ENCODE measurements at regions not wholly inside any gene's neighbourhood (a gene's known extent, or its start where the extent isn't known, plus 50 kb on each side); places are given as distances from the start of the nearest gene placed in this dataset.

GRCh38 chr10:28737096-28737495, 59.8 kb downstream of the BAMBI start:
- no peak overlapping the region for H2AFZ ChIP-seq (ENCODE audit: low read depth, low read length)
- H3K9me1 ChIP-seq (ENCODE audit: control insufficient read depth, insufficient read depth, low read length) = no peaks in the 10 kb centered on the region
- H4K20me1 ChIP-seq (replicated peaks; ENCODE audit: control insufficient read depth, insufficient read depth, low read length) = no peaks in the 10 kb centered on the region
- in situ Hi-C loops (cut with MboI) = no loop called here
- ChIA-PET POLR2A (interaction anchor here (1.3 kb wide), 1 partner anchor 9 kb away, joined by 3 read pairs; no protein-coding TSS in a partner anchor), CTCF (ENCODE audit: low intra/inter-chr PET ratio) (no interaction called here)
- no peak overlapping the region for H3K9ac ChIP-seq (ENCODE audit: insufficient read depth in 1 of 2, low read depth in 2 of 2, low read length in 2 of 2)
- WGBS (ENCODE audit: insufficient coverage, low coverage, missing lambda C conversion rate) = 10% methylated on average over 2 of the region's 2 CpGs
- DNase-seq (ENCODE audit: extremely low read depth in 1 of 4, low spot score in 3 of 4) (no peak), ATAC-seq (no peak), FAIRE-seq (no peak)
- no peak overlapping the region for H3K27ac ChIP-seq (ENCODE audit: extremely low read depth, low read depth, low read length)
- intact Hi-C loops (cut with micrococcal nuclease) = no loop called here
- no peaks in the 10 kb centered on the region for H3K36me3 ChIP-seq (ENCODE audit: control insufficient read depth, insufficient read depth, low read length)
- no peaks in the 10 kb centered on the region for H3K9me3 ChIP-seq (replicated peaks; ENCODE audit: control insufficient read depth, insufficient read depth, low read depth, low read length)
- no peaks in the 10 kb centered on the region for H3K79me2 ChIP-seq (ENCODE audit: control insufficient read depth, insufficient read depth, low read length)
- no peak overlapping the region for H3K4me3 ChIP-seq
- H3K27me3 ChIP-seq (ENCODE audit: control insufficient read depth in 2 of 2, insufficient read depth in 2 of 2, low read length in 2 of 2) = no peaks in the 10 kb centered on the region
- no TSS peak for BruUV-seq (replicated peaks)
- H3K4me1 ChIP-seq (replicated peaks in 1 of 2; ENCODE audit: control insufficient read depth in 2 of 2, insufficient read depth in 2 of 2, low read length in 2 of 2) = peaks cover 7 to 20% of the 10 kb centered on the region in 2 experiments
- no peak overlapping the region for H3K4me2 ChIP-seq (ENCODE audit: insufficient read depth, low read length)
- TF ChIP-seq CTCF (IDR thresholded peaks at IDR 0.05 in 2 of 3, conservative IDR thresholded peaks at IDR 0.05 in 1 of 3; ENCODE audit: insufficient read depth in 2 of 3, low read depth in 1 of 3, low read length in 3 of 3) = no peak
- TF ChIP-seq E2F8 (IDR thresholded peaks at IDR 0.05; ENCODE audit: low read depth, partially characterized antibody) = no peak
- no peak for TF ChIP-seq FOXA3 (CRISPR knock-in tag; conservative IDR thresholded peaks at IDR 0.05 in 1 of 2, IDR thresholded peaks at IDR 0.05 in 1 of 2)
- no peak for TF ChIP-seq KAT8 (IDR thresholded peaks at IDR 0.05; ENCODE audit: low read depth)
- TF ChIP-seq ZNF740 (CRISPR knock-in tag; IDR thresholded peaks at IDR 0.05) = no peak
- TF ChIP-seq ZNF740 (tag; IDR thresholded peaks at IDR 0.05) = no peak
